ENCODE measurements at regions not wholly inside any gene's neighbourhood (a gene's known extent, or its start where the extent isn't known, plus 50 kb on each side); places are given as distances from the start of the nearest gene placed in this dataset.
A peak's percentile ranks its signal among the peaks of the same experiment; 100 is the strongest.

DNA sequence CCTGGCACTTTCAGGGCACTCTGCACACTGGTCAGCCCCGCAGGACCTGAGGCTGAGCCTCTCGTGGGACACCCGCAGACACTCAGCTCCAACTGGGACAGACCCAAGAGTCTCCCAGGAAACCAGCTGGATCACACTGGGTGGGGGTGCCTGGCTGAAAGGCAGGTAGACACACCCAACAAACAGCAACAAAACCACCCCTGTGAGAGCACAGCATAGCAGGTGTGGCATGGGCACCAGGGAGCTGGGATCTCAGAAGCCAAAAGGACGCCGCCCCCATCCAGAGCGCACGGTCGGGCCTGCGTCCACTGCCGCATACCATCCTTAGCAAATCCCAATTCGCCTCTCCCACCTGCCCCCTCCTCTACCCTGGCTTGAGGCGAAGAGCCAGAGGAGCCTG is 154.2 kb upstream of the LINGO1 start:
- DNase-seq (ENCODE audit: low spot score), result no peak

DNA sequence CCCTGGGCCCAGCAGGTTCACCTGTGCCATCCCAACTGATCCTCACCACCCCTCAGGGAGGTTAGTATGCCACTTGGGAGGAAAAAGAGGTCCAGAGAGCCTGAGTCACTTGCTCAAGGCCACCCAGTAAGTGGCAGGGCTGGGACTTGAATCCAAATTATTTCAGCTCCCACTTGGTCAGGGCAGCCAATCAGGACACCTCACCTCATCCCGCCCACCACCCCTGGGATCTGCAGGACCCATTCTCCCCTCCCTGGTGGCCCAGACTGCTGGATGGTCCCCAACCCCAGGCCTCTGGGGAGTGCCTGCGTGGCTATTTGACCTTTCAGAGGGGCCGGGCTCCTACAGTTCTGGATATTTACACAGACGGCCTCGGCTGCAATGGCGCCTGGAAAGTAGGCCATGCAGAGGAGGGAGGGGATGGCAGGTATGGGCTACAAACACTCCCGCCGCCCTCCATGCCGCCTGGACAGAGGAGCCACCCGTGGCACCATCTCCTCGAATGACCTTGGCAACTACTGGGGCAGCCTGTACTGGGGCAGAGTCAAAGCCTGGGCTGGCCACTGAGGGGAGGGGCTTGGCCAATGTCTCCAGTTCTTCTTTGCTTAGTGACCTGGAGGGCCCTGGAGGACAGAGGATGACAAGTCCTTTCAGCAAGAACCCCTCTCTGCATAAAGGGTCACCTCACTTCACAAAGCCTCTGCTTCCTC is 153.6 kb upstream of the LINGO1 start:
- DNase-seq (ENCODE audit: low spot score), result no peak

DNA sequence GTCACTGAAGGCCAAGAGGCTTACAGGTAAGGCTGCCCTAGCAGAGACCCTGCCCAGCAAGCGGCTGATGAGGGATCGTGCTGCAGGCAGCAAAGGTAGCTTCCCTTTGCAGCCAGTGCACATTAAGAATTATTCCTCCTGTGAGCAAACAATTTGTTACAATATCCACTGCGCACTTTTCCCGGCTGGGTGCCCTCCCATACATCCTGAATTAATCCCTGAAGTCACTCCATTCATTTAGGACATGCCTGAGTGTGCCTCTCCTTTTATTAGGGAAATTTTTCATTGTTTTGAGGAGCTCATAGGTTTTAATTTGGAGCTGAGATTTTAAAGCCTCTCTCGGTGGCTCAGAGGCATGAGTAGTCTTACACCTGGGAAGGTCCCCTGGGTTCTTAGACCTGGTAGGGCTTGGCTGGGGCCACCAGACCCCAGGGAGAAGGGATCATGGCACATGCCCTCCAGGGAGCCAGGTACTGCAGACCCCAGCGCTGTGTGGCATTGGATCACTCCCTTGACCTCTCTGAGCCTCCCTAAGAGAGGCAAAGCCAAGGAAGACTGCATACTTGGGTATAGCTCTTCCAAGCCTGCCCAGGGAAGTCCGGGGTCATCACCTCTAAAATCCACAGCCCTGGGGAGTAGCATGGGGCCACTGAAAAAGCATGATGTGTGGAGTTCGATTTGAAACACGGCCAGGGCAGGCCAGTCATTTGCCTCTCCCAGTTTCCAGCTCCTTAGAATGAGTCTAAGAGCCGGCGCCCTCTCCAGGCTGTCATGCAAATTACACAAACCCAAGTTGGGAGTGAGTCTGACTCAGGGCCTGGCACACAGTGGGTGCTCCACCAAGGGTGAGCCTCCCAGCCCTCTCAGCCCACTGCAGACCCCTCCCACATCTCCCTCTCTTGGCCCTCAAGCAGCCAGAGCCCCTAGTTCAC is 151.9 kb upstream of the LINGO1 start:
- peak; percentile 54 for DNase-seq (ENCODE audit: low spot score)

DNA sequence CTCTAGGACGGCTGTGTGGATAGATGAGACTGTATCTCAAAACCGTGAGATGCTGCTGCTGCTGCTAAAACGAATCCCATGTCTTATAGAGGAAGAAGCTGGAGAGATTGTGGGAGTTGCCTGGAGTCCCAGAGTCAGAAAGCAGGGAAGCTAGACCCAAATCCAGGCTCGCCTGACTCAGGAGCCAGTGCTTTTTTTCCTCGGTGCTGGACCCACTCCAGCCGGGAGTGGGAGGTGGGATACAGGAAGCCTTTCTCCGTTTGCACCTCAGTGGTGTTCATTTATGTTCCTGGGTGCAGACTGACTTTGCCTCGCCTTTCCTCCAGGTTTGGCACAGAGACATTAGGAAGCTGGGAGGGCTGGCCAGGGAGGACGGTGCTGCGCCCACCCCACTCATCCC is 150.9 kb upstream of the LINGO1 start:
- DNase-seq (ENCODE audit: low spot score), result no peak

DNA sequence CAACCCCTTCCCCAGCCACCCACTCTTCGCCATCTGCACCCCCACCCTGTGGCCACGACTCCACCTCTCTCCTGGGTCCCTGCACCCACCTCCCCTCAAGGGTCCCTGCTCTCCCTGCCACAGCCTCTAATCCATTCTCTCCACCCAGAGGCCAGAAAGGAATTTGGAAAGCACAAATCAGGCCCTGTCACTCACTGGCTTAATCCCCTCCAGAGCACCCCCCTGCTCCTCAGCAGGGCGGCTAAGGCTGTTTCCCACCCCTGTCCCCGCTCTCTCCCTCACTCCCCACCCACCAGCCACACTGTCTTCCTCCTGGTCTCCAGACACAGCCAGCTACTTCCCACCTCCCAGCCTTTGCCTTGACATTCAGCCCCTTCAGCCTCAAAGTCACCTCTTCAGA is 150.0 kb upstream of the LINGO1 start:
- DNase-seq (ENCODE audit: low spot score), result no peak

DNA sequence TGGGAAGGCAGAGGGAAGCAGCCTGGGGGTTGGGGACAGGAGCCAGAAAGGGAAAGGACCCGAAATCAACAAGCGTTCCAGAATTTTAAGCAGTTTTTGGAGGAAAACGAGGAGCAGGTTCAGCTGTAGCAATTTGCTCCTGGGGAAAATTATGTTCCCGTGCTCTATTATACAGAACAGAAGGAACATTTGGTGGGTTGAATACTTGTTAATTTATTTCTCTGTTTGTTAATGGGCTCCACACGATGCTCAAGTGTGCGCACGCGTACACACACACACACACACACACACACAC is 149.2 kb upstream of the LINGO1 start:
- no peak for DNase-seq (ENCODE audit: low spot score)

DNA sequence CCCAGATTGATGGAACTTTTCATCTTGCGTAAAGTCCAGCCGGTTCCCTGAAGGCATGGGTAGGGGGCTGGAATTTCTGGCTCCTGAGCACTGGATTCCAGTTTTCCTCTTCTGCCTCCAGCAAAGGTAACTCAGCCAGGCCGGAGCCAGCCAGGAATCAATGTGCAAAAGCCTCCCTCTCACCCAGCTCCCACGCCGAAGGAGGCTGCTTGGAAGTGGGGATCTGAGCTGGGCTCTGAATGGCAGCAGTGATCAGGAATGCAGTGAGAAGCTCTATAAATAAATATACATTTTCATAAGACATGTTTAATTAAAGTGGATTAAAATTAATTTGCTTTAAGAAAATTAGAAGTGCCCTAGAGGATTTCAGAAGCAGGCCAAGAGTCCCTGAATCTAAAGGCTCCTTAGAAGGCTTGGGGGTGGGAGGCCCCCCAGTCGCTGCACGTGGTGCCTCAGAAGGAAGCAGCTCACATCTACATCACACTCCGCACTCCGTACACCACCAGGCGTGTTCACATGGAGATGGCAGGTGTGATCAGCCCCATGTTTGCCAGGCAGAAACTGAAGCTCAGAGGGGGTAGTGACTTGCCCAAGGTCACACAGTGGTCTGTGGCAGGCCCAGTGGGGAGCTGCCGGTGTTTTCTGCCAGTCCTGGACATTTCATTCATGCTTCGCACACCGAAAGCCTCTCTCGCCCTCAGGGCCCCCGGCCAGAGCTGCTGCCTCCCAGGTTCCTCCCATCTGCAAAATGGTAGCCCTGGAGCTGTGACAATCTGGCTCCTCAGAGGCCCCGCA is 148.6 kb upstream of the LINGO1 start:
- no peak for DNase-seq (ENCODE audit: low spot score)

DNA sequence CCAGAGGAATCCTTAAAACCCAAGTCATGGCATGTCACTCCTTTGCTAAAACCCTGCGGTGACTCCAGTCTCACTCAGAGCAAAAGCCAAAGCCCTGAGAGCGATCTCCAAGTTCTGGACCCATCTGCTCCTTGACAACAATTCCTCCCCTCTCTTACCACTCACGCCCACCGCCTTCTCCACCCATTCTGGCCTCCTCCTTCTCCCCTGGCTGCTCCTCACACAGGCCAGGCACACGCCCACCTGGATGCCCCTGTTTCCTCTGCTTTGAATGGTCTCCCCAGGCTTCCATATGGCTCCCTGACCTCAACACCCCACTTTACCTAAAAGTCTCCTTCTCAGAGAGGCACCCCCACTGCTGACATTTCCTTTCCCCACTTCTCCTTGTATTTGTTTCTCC is 146.1 kb upstream of the LINGO1 start:
- no peak for DNase-seq (ENCODE audit: low spot score)

DNA sequence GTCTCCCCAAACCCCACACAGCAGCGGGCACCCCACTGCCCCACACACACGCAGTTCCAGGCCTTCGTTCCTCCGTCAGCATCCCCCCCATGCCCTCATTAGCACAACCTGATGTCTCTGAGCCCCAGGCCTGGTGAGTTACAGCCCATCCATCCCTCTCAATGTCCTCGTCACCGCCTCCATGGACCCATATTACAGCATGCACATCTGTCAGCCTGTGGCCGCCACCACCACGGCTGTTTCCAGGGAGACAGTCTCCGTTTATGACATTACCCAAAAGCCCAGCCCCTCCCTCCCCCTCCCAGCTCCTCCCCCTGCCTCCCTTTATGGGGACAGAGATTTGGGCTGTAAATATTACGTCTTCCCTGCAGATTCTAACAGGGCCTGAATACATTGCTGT is 143.1 kb upstream of the LINGO1 start:
- no peak for DNase-seq (ENCODE audit: low spot score)

DNA sequence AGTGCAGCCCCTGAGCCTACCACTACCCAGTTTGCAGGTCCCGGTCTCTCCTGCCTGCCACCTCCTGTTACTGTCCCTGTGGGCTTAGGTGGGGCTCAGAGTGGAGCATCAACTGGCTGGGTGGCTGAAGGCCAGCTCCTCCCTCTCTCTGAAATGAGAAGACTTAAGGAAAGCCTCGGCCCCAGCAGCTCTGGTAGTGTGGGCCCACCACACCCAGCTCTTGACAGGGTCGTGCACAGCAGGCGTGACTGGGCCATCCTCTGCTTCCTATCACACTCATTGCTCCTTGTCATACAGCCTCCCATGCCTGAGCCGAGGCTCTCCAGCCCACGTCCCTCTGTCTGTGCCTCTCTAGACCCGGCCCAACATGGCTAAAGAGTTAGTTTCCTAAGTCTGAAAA is 142.7 kb upstream of the LINGO1 start:
- no peak for DNase-seq (ENCODE audit: low spot score)

DNA sequence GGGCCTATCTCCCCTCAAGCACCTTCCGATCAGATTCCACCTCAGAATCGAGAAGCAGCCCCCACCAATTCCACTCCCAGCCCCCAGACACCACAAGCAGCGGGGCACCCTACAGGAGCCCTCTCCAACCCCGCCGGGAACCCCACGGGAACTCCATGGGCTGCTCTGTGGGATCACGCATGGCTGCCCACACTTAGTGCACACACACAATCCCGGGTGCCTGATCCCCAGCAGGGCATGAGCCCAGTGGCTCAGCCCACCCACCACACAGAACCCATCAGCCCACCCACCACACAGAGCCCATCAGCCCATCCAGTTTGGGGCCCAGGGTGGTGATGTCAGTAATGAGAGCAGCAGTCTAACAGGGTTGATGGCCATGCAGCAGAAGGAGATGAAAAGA is 141.6 kb upstream of the LINGO1 start:
- no peak for DNase-seq (ENCODE audit: low spot score)

DNA sequence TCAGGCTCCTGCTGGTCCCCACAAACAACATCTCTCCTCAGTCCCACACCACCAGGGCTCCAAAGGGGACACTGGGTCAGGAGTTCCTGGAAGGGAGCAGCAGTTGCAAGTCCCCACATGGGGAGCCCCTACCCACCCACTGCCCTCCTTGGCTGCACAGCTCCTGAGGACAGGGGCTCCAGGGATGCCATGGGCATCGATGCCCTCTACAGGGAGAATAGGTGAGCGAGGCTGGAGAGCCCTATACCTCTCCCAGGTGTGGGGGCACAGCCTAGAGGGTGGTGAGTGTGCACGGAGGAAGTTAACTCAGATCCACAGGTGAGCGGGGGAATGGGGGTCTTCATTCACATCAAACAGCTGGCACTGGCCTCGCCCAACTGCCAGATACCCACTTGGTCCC is 141.2 kb upstream of the LINGO1 start:
- no peak for DNase-seq (ENCODE audit: low spot score)

DNA sequence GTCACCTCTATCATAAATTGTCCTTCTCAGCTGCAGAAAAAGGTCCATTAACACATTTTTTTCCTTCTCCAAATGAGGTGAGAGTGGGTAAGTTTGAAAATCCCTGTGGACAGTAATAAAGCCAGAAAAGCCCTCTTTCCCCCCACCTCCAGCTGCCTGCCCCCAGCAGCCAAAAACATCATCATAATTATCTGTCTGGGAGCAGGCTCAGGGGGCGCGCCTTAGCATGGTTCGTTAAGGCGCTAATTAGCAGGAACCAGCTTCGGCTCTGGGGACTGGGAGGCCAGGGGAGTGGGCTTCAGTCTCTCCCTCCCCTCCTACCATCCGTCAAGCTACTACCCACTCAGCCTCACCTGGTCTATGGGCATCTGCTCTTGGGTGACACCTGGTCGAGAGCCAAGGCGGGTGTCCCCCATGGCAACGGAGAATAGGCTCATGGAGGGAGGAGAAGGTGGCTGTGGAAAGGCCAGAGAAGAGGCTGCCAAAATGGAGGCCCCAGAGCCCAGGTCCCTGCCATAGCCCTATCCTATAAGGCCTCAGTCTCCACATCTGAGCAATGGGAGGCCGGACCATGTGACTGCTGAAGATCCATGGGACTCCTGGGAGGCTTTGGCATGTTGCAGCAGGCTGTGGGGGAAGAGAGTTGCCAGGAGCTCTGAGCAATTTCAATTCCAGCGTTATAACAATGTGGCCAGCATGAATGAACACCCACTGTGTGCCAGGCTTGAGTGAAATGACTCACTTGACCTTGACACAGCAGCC is 140.1 kb upstream of the LINGO1 start:
- no peak for DNase-seq (ENCODE audit: low spot score)

DNA sequence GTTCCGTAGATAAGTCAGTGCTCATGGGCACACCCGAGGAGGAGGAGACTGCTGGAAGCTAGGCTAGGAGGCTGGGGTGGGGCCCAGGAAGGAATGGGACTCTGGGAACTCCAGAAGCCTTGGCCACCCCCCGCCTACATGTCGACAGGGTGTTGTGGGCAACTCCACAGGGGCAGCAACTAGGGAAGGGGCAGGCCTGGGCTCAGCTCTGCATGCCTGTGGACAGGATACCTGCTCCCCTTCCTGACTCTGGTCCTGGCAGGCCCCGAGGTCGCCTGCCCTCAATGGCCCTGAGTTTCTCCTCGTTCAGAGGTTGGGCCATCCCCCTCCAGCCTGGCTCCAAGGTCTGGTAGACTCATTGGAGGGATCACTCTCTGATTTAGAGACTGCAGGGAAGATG is 138.9 kb upstream of the LINGO1 start:
- DNase-seq (ENCODE audit: low spot score), result no peak

DNA sequence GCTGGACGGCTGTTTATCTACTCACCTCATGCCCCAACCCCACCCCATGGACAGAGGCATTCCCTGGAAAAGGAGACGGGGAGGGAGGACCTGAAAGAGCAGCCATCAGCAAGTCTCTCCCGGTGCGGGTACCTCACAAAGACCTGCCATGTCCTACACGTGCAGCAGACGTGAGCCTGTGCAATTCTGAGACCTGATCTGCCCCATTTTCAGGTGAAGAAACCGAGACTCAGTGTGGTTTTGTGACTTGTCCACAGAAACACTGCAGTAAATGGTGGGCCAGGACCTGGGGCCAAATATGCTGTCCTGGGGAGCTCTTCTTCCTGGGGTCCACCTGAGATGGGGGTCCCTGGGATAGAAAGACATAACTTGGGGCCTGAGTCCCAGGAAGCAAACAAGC is 137.0 kb upstream of the LINGO1 start:
- DNase-seq (ENCODE audit: low spot score), result no peak

DNA sequence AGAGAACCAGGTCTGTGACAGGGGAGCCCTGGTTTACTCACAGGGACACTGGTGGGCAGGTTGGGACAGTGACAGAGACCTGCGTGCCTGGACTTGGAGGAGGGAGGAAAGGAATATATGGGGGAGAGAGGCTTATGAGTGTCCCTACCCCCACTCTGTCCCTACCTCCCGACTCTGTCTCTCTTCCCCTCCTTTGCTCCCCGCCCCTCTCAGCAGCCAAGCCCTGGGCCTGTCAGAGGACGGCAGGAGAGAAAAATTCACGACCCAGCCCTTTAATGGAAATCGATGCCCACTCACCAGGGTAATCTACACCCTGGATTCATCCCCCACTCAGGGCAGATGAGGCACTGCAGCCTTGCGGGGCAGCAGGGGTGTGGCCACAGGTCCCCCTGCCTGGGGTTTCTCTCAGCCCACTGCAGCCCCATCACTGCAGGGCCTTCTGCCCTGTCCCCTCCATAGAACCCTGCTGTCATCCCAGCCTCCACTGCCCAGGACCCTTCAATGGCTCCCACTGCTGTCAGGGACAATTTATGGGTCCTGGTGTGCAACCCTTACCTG is 135.9 kb upstream of the LINGO1 start:
- DNase-seq (ENCODE audit: low spot score), result no peak

DNA sequence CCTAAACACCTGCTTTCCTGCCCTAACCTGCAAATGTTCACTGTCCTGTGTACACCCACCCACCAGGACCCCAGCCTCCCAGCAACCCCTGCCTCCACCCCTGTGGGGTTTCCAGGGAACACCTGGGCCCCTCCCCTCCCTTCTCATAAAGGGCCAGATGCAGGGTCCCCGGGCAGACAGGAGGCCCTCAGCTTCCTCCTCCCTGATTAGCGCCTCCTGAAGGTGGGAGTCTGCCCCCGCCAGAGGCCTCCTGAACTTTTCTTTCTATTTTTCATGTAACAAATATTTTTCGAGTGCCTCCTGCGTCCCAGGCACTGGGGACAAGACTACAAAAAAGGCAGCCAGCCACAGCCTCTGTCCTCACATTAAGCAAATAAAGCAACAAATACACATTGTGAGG is 135.4 kb upstream of the LINGO1 start:
- DNase-seq (ENCODE audit: low spot score), result no peak

DNA sequence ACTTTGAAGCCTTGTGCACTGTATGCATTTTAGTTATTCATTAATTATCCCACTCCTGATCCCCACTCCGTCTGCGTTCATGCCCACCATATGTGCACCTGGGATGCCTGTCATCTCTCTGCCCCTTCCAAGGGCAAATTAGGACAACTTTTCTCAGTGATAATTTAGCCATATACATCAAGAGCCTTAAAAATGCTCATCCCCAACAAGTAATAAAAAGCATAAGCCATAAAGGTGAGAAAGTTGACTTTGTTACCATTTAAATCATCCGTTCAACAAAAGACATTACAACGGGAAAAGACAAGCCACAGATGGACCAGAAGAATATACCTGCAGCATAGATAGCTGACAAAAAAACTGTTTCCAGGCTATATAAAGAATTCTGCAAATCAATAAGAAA is 131.4 kb upstream of the LINGO1 start:
- no peak for DNase-seq (ENCODE audit: low spot score)

DNA sequence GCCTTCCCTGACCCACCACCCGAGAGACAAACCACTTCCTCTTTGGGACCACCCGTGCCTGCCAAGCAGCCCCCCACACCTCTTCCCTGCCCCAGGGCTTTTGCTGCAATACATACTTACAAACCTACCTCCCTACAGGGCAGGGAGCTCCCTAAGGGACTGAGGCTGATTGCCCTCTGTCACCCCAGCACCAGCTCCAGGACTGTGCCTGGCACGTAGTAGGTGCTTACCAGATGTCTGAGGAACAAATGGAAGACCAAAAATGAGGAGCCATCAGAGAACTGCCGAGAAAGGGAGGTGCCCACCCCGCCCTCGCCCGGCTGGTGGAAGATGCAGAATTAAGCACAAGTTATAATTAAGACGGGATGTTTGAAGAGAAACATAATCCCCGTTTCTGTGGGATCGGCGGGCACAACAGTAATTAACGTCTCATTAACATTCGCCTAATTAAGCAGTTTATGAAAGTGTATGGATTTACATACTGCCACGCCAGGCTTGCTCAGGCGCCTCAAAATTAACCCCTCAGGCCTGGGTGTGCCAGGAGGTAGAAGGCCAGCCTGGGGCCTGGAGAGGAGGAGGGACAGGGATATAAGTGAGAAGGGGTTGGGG is 130.1 kb upstream of the LINGO1 start:
- no peak for DNase-seq (ENCODE audit: low spot score)

DNA sequence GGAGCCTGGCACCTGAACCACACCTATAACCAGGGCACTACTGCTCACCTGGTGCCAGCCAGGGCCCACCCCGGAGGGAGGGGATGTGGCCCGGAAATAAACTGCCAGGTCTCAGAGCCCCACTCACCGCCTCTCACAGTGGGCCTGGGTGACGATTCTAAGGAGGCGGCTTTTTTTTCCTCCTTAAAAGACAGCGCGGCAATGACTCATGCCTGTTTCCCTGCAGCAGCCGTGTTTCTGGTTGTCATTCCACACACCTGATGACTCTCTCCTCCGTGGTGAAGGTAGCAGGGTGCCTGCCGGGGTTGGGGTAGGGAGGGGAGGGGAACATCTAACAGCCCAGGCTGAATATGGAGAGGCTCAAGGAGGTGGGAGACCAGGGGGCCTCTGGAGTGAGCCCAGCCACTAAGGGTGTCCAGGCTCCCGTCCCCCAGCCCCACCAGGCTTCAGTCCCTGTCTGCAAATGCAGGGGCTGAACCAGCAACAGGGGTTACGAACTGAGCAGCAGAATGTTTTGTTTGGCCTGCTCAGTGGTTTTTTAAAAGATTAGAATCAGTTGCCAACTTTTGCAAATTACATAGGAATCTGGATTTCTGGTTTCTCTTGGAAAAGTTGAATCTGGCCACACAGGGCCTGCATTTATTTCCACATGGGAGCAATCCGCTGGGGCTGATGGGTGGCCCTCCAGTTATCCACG is 127.3 kb upstream of the LINGO1 start:
- no peak for DNase-seq (ENCODE audit: low spot score)

DNA sequence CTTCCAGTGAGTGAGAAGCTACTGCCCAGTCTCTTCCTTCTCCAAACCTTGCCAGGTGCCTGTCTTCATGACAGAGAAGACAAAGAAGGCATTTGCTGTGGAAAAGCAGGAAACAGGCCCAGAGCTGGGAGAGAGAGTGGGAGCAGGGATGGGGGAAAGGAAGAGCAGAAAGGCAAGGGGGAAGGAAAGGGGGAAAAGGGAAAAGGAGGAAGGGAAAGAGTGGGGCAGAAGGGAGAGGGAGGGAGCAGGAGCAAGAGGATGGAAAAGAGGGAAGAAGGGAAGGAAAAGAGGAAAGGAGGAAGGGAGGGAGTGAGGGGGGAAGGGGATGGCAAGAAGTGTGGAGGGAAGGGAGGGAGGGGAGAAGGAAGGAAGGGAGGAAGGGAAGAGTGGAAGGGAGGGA is 121.2 kb upstream of the LINGO1 start:
- DNase-seq (ENCODE audit: low spot score), result no peak

Data from hepatic stellate cell (primary cell).